Activated CD8-positive, alpha-beta memory T cell treated with anti-CD3 and anti-CD28 coated beads, Interleukin-2, amount 50 U/mL, for 24 hours (primary cell): ENCODE measurements at regions not wholly inside any gene's neighbourhood (a gene's known extent, or its start where the extent isn't known, plus 50 kb on each side); places are given as distances from the start of the nearest gene placed in this dataset.
"Not testable (repeated sequence)": the region's sequence is repeated elsewhere in the genome, so short reads cannot be mapped to it uniquely, and the experiment has no call there.

Experiments
- DNase-seq: peaks from one replicate; pipeline ENCODE4 v3.0.0-alpha.2; 2020; ENCODE audit errors: extremely low read depth

DNA sequence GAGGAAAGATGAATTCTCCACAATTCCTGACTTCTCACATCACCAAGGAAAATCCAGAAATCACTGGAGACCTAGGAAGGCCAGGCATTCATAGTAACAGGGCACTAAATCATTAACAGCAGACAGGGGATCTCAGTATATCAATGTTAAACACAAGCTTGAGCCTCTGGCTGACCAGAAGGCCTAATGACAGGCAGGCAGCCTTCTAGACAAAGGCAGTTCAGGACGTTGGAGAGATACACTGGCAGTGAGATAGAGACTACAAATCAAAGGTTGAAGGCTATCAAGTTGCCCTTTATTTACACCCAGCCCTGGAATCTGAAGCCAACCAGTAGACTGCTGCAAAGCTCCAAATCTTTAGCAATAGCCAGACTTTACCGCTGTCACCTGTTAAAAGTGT lies 422.8 kb upstream of the CCL2 start:
- DNase-seq, result no peak

DNA sequence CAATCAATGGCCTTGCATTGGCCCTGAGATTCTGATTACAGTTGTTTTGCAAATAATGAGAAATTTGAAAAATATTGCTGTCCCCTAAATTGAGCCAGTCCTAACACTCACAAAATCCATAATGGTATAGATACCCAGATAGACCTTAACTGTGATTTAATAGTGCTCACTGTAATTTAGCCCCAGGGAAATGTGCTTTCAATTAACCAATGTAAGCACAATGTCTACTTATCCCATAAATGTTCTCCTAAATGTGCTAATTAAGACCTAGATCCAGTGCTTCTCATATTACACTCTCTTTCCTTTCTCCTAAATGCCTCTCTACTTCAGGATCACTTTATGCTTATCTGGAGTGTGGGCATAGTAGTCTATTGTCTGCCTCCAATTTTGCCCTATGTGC lies 417.8 kb upstream of the CCL2 start:
- no peak for DNase-seq

DNA sequence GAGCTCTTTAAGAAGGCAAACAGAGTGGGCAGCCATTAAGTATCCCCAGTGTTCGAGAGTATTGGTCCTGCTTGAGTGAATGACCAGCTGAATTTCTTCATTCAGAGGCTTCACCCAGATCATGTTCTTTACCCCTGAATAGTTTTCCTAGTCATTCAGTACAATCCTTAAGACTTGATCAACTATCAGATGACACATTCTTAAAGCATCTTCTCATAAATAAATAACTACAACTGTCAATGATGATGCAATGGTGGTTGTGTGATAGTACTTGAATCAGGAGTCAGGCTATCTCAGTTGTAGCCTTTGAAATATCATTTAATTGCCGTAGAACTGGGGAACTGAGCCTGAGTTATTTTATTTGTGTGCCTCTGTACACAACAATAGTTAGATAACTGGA lies 416.8 kb upstream of the CCL2 start:
- DNase-seq, result no peak

DNA sequence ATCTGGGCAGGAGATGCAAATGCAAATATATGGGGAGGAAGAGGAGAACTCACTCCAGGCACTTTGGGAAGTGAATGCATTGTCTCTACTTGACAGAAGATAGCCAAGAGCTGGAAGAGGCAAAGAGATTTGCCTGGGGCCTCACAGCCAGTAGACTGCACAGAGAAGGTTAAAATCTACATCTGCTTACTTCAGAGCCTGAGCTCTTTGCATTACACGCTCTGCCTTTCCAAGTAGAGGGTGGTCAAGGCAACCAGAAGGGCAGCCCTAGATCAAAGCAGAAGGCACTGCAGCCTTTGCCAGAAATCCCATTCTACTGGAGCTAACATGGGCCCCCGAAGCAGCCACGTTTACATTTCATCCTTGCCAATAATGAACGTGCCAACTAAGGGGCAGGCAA lies 407.2 kb upstream of the CCL2 start:
- no peak for DNase-seq

DNA sequence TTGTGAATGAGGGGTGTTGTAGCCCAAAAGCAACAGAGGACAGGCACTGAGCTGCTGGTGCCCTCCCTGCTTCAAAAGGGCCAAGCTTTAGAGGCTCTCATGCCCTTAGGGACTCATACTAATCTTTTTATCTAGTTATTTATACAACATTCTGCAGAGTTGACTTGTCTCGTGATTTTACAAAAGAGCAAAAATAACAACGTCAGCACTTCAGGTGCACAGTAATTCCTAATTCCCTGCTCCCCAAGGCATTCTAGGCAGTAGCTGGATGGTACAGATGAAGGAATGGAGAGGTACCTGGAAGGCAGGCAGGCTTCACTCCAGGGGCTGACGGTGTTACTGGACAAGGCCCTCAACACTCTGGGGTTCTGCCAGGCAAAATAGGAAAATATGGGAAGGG lies 406.7 kb upstream of the CCL2 start:
- DNase-seq, result no peak

DNA sequence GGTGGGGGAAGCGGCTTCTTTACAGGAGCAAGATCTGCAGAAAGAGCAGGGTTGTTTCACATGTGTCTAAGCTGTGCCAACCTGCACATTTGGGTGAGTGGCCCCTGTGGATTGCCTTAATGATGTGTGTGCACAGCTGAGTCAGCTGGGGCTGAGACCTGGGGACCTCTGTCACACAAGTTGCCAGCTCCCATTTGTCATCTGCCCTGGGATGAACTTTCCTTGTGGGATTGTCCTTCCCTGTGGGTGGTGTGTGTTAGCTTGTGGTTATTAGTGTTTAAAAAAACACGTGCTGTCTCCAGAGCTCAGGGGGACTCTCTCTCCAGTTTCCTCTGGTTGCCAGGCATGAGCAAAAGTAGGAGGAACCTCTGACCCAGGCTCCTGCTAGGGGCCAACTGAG lies 400.5 kb upstream of the CCL2 start:
- DNase-seq, result no peak

DNA sequence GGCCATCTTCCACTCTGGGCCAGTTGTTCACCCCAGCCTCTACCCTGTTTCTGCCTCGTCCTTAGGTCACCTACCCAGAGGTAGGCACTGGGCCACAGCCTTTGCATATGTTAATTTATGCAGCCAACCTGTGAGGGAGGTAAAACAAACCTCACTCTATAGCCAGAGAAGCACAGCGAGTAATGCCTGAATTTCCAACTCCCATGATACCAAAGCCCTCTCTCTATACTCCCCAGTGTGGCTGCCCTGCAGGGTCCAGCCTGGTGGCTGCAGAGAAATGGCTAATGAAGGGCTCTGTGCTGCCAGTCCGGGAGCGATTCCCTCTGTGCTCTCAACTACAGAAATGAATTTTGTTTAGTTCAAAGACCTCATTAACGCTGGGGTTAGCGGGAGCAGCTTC lies 397.0 kb upstream of the CCL2 start:
- DNase-seq, result no peak

DNA sequence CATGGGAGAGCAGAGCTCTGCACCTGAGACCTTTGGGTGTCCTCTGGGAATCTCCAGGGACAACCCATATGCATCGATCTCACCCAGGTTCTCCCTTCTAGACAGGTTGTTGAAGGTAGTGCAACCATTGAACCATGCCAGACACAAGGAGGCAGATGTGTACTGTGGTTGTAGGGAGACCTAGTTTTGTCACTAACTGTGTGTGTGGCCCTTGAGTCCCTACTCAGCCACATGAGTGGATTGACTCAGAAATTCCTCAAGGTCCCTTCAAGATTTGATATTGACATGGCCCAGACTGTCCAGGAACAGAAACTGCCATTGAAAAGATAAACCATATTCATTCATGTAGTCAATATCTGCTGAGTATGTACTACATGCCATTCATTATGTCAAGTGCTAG lies 396.4 kb upstream of the CCL2 start:
- DNase-seq, result no peak

DNA sequence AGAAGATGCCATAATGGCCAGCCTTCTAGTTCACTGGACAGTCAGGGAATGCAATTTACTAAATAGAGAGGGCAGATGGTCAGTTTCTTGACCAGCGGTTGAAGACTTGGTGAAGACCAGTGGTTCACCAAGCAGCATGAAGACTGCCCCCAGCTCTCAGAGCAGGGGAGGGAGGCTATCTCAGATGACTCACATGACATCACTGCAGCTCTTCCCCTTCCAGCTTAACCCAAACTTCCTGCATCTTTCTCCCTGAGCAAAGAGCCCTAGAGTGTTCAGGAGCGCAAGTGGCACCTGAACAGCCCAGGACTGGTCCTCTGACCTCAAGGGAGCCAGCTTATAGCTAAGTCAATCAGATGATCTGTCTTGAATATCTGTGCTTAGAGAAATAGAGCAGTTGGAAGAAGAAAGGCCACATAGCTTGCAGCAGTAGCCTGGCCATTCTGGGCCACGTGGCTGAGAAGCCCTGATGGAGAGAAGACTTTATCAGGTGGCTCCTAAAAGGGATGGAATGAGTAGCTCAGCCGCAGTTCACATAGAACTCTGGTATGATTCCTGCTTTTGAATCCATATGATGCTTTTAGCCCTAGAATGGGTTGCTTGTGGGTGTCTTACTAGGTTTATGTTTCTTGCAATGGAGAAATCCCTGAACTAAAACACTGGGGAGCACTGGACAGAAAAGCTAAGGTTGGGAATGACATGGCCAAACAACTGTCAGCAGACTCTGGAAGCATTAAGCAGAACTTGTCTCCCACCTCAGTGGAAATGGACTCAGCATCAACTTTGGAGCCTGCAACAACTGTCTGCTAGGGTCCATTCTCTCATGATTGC lies 392.1 kb upstream of the CCL2 start:
- no peak for DNase-seq

DNA sequence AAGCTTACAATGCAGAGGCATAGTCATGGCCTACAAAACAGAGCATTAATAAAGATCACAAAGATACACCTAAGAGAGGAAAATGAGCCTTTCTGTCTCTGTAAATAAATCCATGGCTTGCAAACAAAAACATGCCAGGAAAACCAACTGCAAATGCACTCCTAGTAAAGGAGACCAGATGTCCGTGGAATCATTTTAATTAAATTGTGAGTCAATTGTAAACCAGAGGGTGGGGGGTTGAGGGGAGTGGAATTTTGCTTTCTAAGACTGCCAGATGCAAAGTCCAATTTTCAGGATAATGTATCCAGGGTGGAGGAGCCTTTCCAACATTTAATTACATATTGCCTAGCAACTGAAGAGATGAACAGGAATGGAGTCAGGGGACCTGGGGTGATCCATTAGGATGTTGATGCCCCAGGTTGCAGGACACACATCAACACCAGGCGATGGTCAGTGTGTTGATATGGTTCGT lies 390.3 kb upstream of the CCL2 start:
- no peak for DNase-seq

DNA sequence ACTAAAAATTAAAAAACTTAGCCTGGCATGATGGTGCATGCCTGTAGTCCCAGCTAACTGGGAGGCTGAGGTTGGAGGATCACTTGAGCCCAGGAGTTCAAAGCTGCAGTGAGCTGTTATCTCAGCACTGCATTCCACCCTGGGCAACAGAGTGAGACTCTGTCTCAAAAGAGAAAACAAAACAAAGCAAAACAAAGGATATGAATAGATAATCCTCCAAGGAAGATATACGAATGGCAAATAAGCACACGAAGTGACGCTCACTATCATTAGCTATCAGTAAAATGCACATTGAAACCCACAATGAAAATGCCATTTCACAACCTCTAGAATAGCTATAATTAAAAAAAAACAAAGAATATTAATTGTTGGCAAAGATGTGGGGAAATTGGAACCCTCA lies 386.2 kb upstream of the CCL2 start:
- no peak for DNase-seq

DNA sequence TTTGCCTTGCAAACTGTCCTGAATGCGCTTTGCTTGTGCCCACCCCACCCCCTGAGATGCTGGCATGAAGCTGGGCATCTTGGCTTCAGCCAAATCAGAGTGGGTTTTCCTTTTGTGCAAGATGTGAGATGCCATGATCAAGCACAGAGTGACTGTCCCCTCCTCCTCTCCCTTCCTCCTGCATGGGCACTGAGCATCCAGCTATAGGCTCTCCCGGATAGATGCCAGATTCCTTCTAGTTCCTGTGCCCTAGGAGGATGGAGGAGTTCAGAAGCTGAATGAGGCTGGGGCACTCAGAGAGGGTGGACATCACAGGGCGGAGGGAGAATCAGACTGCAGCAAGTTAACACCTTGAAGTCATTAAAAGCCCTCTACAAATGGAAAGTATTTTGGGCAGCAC lies 384.1 kb upstream of the CCL2 start:
- DNase-seq, result no peak

DNA sequence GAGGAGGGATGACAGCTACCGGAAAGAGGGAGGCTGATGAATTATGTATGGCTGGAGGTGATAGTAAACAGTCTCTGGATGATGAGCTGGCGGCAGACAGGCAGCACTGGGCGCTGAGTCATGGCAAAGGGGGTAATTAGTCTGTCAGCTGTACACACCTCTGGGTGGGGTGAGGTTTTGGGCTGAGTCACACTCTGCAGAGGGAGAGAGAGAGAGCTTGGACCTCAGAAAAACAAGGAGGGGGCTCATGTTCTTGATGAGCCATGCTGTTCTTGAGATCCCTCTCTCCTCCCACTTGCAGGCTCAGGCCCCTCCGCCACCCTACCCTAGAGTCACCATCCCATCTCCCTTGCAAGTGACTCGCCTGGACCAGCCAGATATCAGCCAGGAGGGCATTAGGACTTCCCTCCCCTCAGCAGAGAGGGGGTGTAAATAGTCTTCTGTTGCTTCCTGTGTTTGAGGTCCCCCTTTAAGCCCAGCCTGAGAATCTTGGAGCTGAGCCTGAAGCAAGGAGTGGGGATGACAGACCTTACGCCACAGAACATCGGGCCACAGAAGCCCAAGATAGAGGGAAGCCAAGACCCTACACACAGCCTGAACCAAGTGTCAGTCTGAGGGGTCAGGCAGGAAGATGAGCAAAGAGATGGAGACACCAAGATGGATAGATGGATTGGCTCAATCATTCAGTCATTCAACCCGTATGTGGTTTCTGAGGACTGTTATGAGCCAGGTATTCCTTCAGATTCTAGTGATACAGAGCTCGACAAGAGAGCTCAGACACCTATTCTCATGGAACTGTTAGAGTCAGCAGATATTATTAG lies 383.2 kb upstream of the CCL2 start:
- no peak for DNase-seq

DNA sequence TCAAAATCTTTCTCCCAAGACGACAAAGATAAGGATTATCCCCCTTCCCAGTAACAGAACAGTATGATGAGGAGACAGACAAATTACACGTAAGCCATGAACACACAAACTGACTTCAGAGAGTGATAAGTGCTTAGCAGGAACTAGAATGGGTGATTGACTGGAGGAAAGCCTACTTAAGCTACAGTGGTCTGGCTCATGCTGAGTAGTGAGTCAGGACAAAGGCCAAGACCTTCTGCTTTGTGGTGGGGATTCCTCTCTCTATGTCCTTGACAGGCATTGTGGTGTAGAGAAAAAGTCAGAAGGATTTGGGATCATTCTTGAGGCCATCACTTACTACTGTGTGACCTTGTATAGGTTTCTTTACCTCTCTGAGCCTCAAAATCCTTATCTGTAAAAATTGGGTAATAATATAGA lies 381.9 kb upstream of the CCL2 start:
- no peak for DNase-seq

DNA sequence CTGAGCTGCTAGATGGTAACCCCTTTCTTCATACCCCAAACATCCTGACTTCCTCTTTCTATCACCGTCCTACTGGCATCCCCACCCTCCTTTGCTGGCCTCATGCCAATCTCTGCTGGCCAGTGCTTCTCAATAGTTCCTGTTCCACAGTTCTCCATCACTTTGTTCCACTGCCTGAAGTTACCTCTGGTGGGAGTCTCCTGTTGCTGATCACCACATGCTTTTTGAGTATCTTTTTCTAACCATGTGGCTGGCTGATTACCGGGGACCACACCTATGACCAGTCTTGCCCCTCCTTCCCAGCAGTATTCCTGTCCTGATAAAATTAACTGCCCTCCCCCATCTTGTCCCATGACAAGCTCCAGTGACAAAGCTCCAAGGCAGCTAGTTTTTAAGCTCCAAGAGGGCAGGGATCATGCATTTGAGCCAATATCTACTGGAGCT lies 380.4 kb upstream of the CCL2 start:
- no peak for DNase-seq

DNA sequence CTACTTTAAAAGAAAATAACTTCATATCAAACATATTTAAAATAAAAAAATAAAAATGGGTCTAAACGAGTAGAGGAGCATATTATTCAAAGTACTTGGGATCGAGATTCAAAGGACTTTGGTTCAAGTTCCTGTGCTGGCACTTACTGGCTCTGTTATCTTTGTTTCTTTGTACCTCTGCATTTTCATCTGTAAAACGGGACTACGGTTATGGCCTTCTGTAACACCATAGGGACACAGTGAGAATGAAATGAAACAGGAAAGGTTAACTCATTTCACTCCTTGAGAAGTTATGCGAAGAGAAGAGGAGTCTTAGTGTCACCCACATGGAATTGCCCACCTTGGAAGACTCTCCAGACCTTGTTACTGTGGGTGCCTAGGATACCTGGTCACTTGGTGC lies 379.1 kb upstream of the CCL2 start:
- no peak for DNase-seq

DNA sequence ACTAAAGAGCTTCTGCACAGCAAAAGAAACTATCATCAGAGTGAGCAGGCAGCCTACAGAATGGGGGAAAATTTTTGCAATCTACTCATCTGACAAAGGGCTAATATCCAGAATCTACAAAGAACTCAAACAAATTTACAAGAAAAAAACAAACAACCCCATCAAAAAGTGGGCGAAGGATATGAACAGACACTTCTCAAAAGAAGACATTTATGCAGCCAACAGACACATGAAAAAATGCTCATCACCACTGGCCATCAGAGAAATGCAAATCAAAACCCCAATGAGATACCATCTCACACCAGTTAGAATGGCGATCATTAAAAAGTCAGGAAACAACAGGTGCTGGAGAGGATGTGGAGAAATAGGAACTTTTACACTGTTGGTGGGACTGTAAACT lies 372.8 kb upstream of the CCL2 start:
- not testable (repeated sequence) for DNase-seq

DNA sequence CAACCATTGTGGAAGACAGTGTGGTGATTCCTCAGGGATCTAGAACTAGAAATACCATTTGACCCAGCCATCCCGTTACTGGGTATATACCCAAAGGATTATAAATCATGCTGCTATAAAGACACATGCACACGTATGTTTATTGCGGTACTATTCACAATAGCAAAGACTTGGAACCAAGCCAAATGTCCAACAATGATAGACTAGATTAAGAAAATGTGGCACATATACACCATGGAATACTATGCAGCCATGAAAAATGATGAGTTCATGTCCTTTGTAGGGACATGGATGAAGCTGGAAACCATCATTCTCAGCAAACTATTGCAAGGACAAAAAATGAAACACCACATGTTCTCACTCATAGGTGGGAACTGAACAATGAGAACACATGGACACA lies 372.4 kb upstream of the CCL2 start:
- not testable (repeated sequence) for DNase-seq

DNA sequence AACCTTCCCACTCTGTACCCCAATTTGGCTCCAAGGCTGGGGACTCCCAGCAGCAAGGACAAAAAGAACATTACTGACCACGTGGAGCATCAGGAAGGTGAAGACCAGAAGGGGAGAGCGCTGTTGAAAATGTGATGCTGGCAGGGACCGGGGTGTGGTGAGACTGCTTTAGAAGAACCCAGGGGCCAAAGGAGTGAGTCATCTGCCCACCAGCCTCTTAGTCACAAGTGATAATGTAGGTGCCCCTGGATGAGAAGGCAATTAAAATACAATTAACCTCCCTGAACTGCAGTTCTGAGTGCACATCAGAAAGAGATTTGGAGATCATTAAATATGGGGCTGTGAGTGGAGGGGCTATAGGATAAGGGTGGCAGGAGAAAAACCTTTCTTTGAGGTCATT lies 366.6 kb upstream of the CCL2 start:
- DNase-seq, result no peak

DNA sequence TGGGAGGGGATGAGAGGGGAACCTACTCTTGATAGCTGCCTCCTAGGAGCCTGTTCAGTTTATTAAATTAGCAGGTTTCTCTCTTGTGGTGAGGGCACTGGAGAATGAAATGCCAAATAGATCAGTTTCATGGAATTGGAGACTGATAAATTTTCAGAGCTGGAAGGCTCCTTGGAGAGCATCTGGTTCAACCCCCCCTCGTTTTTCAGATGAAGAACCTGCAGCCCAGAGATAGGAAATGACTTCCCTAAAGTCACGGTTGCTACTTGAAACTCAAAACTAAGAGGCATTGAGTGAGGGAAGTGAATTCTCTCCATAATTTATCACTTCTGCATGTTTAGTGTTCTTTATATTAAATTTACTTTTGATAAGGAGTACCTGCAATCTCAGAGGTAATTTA lies 366.0 kb upstream of the CCL2 start:
- DNase-seq, result no peak

DNA sequence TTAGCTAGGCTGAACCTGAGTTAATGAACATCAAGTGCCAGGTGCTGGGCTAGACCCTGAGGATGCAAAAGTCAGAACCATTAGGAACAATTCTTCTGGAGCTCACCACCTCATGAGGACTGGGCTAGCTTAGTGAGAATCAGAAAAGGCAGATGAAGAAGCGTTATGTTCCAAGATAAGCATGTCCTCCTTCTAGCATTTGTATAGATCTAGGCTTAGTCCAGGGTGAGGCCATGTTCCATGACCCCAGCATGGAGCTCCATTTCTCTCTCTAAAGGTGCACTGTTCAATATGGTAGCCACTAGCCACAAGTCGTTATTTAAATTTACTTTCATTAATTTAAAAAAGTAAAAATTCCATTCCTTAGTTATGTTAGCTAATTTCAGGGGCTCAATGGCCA lies 365.3 kb upstream of the CCL2 start:
- no peak for DNase-seq

DNA sequence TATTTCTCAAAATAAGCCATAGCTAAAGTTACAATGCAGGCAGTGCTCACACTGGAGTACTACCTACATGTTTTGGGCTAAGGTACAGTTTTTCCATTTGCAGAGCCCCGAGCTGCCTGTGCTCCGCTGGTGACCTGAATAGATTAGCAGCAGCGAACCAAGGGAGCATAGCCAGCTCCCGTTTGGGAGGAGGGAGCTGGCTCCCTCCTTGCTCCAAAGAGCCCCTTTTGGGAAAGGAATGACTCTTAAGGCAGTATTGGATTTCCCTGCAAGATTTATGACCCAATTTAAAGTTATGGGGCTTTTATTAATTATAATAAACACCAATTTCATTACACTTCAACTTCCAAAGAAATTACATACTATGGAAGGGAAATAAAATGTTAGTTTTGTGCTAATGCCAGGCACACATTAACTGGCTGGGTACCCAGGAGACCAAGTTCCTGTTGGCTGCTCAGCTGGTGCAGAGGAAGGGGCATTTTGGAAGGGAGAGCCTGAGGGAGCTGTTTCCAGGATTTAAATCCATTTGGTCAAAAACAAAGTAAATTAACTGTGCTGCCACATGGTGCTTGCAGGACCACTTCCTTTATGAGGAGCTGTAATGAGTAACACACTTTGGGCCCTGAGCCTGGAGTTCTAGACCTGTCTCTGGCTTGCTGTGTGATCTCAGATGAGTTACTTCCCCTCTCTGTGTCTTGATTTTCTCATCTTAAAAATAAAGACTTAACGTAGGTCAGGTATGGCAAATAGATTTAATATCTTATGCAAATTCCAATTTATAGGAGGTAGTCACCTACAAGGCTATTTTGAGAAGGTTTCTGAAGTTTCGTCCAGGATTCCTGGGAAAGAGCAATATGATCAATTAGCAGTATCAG lies 362.1 kb upstream of the CCL2 start:
- DNase-seq, result no peak
